ENCODE measurements at regions not wholly inside any gene's neighbourhood (a gene's known extent, or its start where the extent isn't known, plus 50 kb on each side); places are given as distances from the start of the nearest gene placed in this dataset.
"Not testable (repeated sequence)": the region's sequence is repeated elsewhere in the genome, so short reads cannot be mapped to it uniquely, and the experiment has no call there.

- not testable (repeated sequence) for TF ChIP-seq CTCF, PRDM10, ZNF24, ZNF155 (tag by site-specific recombination; IDR thresholded peaks at IDR 0.05)
These were observed 117.2 kb downstream of the ZFAND4 start for GRCh38 chr10:45555332-45555731.

All from HEK293 (cell line).